DND-41 (cell line): ENCODE measurements at regions not wholly inside any gene's neighbourhood (a gene's known extent, or its start where the extent isn't known, plus 50 kb on each side); places are given as distances from the start of the nearest gene placed in this dataset.

Experiments used
- ATAC-seq: fragments of 200-7000 bp; cut with Tn5 transposase; 3 replicates; pipeline ENCODE4 v1.9.1; 2021; ENCODE audit warnings: low read depth; ENCODE audit not compliant: insufficient read depth
- DNase-seq: peaks from one replicate; pipeline ENCODE4 v3.0.0-alpha.2; 2020
- H2AFZ ChIP-seq: 2 replicates; pipeline ENCODE4 v1.6.0; 2012; ENCODE audit warnings: low read depth, low read length
- H3K27ac ChIP-seq: 2 replicates; pipeline ENCODE4 v1.5.1; 2012; ENCODE audit warnings: low read length, inconsistent platforms
- H3K27me3 ChIP-seq: fragments of 200-600 bp; sonication (generic); 2 replicates; pipeline ENCODE4 v1.6.0; 2012; ENCODE audit warnings: low read length, mild to moderate bottlenecking, inconsistent platforms; ENCODE audit not compliant: insufficient read depth, poor library complexity
- H3K36me3 ChIP-seq: 2 replicates; pipeline ENCODE4 v1.5.1; 2012; ENCODE audit warnings: low read length, inconsistent platforms; ENCODE audit not compliant: insufficient read depth
- H3K4me1 ChIP-seq: 2 replicates; pipeline ENCODE4 v1.5.1; 2012; ENCODE audit warnings: mild to moderate bottlenecking, low read length; ENCODE audit not compliant: insufficient read depth
- H3K4me2 ChIP-seq: 2 replicates; pipeline ENCODE4 v1.6.0; 2012; ENCODE audit warnings: mild to moderate bottlenecking, moderate library complexity, low read length, inconsistent platforms; ENCODE audit not compliant: insufficient read depth
- H3K4me3 ChIP-seq, 2 experiments: fragments of 200-600 bp in 1 of 2; shearing (Covaris generic) in 1 of 2; 2 replicates each; pipeline ENCODE4 v1.5.1; 2012 to 2016; ENCODE audit warnings: inconsistent platforms in 2 of 2, low read length in 2 of 2, mild to moderate bottlenecking in 2 of 2, low read depth in 1 of 2, moderate library complexity in 1 of 2
- H3K79me2 ChIP-seq: 2 replicates; pipeline ENCODE4 v1.6.0; 2012; ENCODE audit warnings: low read length, inconsistent platforms; ENCODE audit not compliant: insufficient read depth
- H3K9ac ChIP-seq: 2 replicates; pipeline ENCODE4 v1.6.0; 2012; ENCODE audit warnings: low read depth, mild to moderate bottlenecking, inconsistent platforms, low read length, moderate library complexity
- H3K9me3 ChIP-seq: 2 replicates; pipeline ENCODE4 v1.5.1; 2012; ENCODE audit warnings: low read length, moderate library complexity, mild to moderate bottlenecking, inconsistent platforms; ENCODE audit not compliant: insufficient read depth, severe bottlenecking
- H4K20me1 ChIP-seq: 2 replicates; pipeline ENCODE4 v1.6.0; 2012; ENCODE audit warnings: low read length; ENCODE audit not compliant: insufficient read depth
- EZH2 ChIP-seq: IDR thresholded peaks from 3 replicates; pipeline ENCODE4 v1.6.1; 2012; ENCODE audit warnings: borderline replicate concordance, low read depth, mild to moderate bottlenecking, moderate library complexity, low read length, inconsistent platforms; ENCODE audit not compliant: severe bottlenecking
- TF ChIP-seq, protein P1 (sequence below): IDR thresholded peaks from 2 replicates; pipeline ENCODE4 v1.5.1; 2012; ENCODE audit warnings: borderline replicate concordance, low read length, moderate library complexity, mild to moderate bottlenecking; ENCODE audit not compliant: poor library complexity, severe bottlenecking; ENCODE audit errors: extremely low read depth

DNA sequence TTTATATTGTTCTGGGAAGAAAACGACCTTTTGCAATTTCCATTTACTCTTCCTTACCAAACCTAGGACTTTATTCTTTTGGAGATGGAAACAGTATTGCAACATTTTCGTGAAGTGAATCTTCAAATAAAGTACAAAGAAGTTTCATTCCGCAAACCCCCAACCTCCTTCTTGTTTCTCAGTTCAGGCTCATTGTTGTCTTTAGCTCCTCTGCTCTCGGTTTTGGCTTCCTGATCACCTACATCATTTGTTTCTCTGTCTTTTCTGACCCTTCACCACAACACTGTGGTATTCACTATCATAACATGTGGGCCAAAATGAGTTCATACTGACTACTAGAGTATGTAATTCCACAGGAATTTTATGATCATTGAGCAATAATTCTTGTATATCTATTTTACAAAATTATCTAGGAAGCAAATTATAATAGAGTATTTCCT lies 266.8 kb downstream of the ADAMTS20 start:
- Histone ChIP-seq H4K20me1 (no peaks in the 10 kb centered on the region), H3K27me3 (no peaks in the 10 kb centered on the region), H3K4me1 (no peaks in the 10 kb centered on the region), H3K27ac (no peak overlapping the region), H3K79me2 (no peaks in the 10 kb centered on the region), H3K36me3 (no peaks in the 10 kb centered on the region), H2AFZ (no peak overlapping the region), H3K9ac (no peak overlapping the region), H3K4me2 (no peak overlapping the region), H3K4me3 (no peak overlapping the region), H3K9me3 (no peaks in the 10 kb centered on the region)
- no peak for DNase-seq
- TF ChIP-seq, protein P1, sequence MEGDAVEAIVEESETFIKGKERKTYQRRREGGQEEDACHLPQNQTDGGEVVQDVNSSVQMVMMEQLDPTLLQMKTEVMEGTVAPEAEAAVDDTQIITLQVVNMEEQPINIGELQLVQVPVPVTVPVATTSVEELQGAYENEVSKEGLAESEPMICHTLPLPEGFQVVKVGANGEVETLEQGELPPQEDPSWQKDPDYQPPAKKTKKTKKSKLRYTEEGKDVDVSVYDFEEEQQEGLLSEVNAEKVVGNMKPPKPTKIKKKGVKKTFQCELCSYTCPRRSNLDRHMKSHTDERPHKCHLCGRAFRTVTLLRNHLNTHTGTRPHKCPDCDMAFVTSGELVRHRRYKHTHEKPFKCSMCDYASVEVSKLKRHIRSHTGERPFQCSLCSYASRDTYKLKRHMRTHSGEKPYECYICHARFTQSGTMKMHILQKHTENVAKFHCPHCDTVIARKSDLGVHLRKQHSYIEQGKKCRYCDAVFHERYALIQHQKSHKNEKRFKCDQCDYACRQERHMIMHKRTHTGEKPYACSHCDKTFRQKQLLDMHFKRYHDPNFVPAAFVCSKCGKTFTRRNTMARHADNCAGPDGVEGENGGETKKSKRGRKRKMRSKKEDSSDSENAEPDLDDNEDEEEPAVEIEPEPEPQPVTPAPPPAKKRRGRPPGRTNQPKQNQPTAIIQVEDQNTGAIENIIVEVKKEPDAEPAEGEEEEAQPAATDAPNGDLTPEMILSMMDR, result no peak
- TF ChIP-seq EZH2, result no peak
- ATAC-seq, result no peak

DNA sequence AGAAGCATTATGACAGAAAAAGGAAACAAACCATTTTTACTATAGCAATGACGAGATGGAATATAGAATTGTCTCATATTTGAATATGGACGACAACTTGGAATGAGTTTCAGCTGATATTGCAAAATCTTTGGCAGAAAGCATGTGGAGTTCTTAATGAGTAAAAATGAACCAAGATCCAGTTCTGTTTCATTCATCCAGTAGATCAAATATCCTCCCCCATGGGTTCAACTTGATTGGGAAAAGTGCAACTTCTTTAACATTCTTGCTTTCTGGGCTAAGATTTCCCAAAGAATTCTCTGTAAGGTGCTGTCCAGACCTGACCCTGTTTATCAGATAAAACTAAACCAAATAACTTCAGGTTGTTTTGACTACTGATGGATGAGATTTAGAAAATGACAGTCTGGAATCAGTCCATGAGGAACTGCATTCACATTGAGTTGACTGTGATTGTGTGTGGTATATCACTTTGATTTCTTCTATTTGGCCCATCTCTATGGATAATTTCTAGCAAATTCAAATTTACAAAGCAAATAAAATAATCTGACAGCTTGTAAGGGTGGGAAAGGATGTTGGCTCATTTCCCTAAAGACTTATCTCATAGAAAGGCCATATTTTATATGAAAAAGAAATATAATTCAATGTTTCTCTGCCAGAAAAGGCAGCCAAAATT lies 267.4 kb downstream of the ADAMTS20 start:
- Histone ChIP-seq H3K79me2 (no peaks in the 10 kb centered on the region), H3K4me2 (no peak overlapping the region), H3K4me3 (no peak overlapping the region), H3K9ac (no peak overlapping the region), H4K20me1 (no peaks in the 10 kb centered on the region), H3K36me3 (no peaks in the 10 kb centered on the region), H2AFZ (no peak overlapping the region), H3K27ac (no peak overlapping the region), H3K27me3 (no peaks in the 10 kb centered on the region), H3K4me1 (no peaks in the 10 kb centered on the region), H3K9me3 (no peaks in the 10 kb centered on the region)
- no peak for ATAC-seq
- TF ChIP-seq EZH2, result no peak
- TF ChIP-seq, protein P1, result no peak
- DNase-seq, result no peak

DNA sequence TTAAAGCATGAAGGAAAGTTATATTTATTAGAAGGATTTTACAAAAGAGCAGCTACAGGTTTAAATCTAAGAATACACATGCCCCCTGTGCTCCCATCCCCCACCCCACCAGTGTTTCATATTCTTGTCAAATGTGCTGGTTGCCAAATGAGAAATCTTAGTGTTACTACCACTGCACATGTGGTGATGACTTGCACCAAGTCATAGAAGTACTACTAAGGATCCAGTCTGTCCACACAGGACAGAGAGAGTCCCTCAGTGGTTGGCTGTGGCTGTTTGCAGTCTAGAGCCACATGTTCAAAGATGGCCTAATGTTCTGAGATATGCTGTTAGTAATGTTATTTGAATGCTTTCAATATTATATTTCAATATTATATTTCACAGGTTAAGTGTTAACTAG lies 268.8 kb downstream of the ADAMTS20 start:
- H3K9ac ChIP-seq, result no peak overlapping the region
- no peaks in the 10 kb centered on the region for H3K4me1 ChIP-seq
- DNase-seq (no peak), ATAC-seq (no peak)
- no peaks in the 10 kb centered on the region for H4K20me1 ChIP-seq
- no peak overlapping the region for H3K27ac ChIP-seq
- no peak overlapping the region for H3K4me2 ChIP-seq
- H3K36me3 ChIP-seq, result no peaks in the 10 kb centered on the region
- TF ChIP-seq, protein P1, result no peak
- TF ChIP-seq EZH2, result no peak
- H3K4me3 ChIP-seq, result no peak overlapping the region
- no peaks in the 10 kb centered on the region for H3K9me3 ChIP-seq
- H3K79me2 ChIP-seq, result no peaks in the 10 kb centered on the region
- no peak overlapping the region for H2AFZ ChIP-seq
- no peaks in the 10 kb centered on the region for H3K27me3 ChIP-seq
